ENCODE measurements at regions not wholly inside any gene's neighbourhood (a gene's known extent, or its start where the extent isn't known, plus 50 kb on each side); places are given as distances from the start of the nearest gene placed in this dataset.
A peak's percentile ranks its signal among the peaks of the same experiment; 100 is the strongest.

DNA sequence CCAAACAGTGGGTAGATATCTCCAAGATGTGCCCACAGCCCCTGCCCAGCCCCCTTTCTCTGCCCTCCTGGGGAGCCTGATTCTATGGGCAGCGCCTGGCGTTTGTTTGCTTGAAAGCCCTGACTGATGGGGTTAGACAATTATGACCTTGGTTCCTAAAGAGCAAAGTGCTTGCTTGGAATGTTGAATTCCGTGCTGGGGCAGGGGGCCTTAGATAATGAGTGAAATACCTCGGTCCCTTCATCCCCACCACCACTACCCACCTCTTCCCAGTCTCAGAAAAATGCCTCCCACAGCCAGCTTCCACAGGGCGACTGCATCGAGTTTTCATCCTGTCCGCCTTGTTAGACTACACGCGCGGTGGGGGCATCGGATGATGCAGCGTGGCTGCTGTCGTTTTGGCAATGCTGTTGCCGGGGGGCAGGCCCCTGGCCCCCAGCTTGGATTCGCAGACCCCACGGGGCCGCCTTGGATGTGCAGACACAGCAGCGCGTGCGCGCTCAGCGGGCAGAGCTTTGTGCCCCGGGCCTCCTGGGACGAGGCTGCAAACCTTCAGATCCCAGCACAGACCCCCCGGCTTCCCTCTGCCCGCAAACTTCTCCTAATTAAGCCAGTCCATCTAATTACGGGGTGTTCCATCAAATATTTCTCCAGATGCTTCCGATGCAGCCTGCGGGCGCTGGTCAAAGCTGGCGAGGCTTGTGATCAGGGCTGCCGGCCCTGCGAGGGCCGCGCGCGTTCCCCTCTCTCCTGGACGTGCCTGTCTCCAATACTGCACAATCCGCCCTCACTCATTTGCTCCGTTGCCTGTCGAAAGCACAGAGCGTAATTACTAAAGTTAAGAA is 86.1 kb downstream of the LINC00237 start (continued):
- TF ChIP-seq, protein P1, sequence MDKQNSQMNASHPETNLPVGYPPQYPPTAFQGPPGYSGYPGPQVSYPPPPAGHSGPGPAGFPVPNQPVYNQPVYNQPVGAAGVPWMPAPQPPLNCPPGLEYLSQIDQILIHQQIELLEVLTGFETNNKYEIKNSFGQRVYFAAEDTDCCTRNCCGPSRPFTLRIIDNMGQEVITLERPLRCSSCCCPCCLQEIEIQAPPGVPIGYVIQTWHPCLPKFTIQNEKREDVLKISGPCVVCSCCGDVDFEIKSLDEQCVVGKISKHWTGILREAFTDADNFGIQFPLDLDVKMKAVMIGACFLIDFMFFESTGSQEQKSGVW (CRISPR knock-in tag; IDR thresholded peaks at IDR 0.05; ENCODE audit: borderline replicate concordance) = no peak
- TF ChIP-seq POLR2AphosphoS2 (IDR thresholded peaks at IDR 0.05; ENCODE audit: low read depth, low read length) (no peak), SMAD1 (CRISPR knock-in tag; IDR thresholded peaks at IDR 0.05; ENCODE audit: borderline replicate concordance, low read depth) (peak; percentile 37; the same call in 1 of the 2 replicates), KDM3A (CRISPR knock-in tag; IDR thresholded peaks at IDR 0.05; ENCODE audit: low read depth) (0 out of 2 replicates have a peak, but pooled peaks have one; percentile 25), ZNF3 (CRISPR knock-in tag; IDR thresholded peaks at IDR 0.05) (no peak), HOXA9 (CRISPR knock-in tag; IDR thresholded peaks at IDR 0.05; ENCODE audit: borderline replicate concordance) (no peak), ZNF782 (CRISPR knock-in tag; IDR thresholded peaks at IDR 0.05; ENCODE audit: borderline replicate concordance) (no peak), KLF9 (CRISPR knock-in tag; IDR thresholded peaks at IDR 0.05; ENCODE audit: low read depth) (no peak), ZMAT3 (CRISPR knock-in tag; conservative IDR thresholded peaks at IDR 0.05) (no peak), ZNF256 (CRISPR knock-in tag; conservative IDR thresholded peaks at IDR 0.05) (no peak), ATF7 (IDR thresholded peaks at IDR 0.05) (no peak), ATF7 (CRISPR knock-in tag; IDR thresholded peaks at IDR 0.05) (0 out of 2 replicates have a peak, but pooled peaks have one; percentile 7), ZNF501 (CRISPR knock-in tag; IDR thresholded peaks at IDR 0.05) (no peak), HNRNPH1 (optimal IDR thresholded peaks at IDR 0.05; ENCODE audit: low read depth, low read length) (no peak), STAG1 (CRISPR knock-in tag; IDR thresholded peaks at IDR 0.05) (no peak), PAWR (CRISPR knock-in tag; IDR thresholded peaks at IDR 0.05; ENCODE audit: borderline replicate concordance) (no peak)
- TF ChIP-seq, protein P2, sequence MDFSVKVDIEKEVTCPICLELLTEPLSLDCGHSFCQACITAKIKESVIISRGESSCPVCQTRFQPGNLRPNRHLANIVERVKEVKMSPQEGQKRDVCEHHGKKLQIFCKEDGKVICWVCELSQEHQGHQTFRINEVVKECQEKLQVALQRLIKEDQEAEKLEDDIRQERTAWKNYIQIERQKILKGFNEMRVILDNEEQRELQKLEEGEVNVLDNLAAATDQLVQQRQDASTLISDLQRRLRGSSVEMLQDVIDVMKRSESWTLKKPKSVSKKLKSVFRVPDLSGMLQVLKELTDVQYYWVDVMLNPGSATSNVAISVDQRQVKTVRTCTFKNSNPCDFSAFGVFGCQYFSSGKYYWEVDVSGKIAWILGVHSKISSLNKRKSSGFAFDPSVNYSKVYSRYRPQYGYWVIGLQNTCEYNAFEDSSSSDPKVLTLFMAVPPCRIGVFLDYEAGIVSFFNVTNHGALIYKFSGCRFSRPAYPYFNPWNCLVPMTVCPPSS (IDR thresholded peaks at IDR 0.05) = no peak
- TF ChIP-seq, protein P3, sequence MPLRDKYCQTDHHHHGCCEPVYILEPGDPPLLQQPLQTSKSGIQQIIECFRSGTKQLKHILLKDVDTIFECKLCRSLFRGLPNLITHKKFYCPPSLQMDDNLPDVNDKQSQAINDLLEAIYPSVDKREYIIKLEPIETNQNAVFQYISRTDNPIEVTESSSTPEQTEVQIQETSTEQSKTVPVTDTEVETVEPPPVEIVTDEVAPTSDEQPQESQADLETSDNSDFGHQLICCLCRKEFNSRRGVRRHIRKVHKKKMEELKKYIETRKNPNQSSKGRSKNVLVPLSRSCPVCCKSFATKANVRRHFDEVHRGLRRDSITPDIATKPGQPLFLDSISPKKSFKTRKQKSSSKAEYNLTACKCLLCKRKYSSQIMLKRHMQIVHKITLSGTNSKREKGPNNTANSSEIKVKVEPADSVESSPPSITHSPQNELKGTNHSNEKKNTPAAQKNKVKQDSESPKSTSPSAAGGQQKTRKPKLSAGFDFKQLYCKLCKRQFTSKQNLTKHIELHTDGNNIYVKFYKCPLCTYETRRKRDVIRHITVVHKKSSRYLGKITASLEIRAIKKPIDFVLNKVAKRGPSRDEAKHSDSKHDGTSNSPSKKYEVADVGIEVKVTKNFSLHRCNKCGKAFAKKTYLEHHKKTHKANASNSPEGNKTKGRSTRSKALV (CRISPR knock-in tag; IDR thresholded peaks at IDR 0.05) = no peak
- TF ChIP-seq, protein P4, sequence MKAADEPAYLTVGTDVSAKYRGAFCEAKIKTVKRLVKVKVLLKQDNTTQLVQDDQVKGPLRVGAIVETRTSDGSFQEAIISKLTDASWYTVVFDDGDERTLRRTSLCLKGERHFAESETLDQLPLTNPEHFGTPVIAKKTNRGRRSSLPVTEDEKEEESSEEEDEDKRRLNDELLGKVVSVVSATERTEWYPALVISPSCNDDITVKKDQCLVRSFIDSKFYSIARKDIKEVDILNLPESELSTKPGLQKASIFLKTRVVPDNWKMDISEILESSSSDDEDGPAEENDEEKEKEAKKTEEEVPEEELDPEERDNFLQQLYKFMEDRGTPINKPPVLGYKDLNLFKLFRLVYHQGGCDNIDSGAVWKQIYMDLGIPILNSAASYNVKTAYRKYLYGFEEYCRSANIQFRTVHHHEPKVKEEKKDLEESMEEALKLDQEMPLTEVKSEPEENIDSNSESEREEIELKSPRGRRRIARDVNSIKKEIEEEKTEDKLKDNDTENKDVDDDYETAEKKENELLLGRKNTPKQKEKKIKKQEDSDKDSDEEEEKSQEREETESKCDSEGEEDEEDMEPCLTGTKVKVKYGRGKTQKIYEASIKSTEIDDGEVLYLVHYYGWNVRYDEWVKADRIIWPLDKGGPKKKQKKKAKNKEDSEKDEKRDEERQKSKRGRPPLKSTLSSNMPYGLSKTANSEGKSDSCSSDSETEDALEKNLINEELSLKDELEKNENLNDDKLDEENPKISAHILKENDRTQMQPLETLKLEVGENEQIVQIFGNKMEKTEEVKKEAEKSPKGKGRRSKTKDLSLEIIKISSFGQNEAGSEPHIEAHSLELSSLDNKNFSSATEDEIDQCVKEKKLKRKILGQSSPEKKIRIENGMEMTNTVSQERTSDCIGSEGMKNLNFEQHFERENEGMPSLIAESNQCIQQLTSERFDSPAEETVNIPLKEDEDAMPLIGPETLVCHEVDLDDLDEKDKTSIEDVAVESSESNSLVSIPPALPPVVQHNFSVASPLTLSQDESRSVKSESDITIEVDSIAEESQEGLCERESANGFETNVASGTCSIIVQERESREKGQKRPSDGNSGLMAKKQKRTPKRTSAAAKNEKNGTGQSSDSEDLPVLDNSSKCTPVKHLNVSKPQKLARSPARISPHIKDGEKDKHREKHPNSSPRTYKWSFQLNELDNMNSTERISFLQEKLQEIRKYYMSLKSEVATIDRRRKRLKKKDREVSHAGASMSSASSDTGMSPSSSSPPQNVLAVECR (CRISPR knock-in tag; IDR thresholded peaks at IDR 0.05; ENCODE audit: borderline replicate concordance) = no peak
- TF ChIP-seq, protein P5, sequence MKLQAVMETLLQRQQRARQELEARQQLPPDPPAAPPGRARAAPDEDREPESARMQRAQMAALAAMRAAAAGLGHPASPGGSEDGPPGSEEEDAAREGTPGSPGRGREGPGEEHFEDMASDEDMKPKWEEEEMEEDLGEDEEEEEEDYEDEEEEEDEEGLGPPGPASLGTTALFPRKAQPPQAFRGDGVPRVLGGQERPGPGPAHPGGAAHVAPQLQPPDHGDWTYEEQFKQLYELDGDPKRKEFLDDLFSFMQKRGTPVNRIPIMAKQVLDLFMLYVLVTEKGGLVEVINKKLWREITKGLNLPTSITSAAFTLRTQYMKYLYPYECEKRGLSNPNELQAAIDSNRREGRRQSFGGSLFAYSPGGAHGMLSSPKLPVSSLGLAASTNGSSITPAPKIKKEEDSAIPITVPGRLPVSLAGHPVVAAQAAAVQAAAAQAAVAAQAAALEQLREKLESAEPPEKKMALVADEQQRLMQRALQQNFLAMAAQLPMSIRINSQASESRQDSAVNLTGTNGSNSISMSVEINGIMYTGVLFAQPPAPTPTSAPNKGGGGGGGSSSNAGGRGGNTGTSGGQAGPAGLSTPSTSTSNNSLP (IDR thresholded peaks at IDR 0.05; ENCODE audit: low read depth, low read length) = no peak
